ENCODE measurements at regions not wholly inside any gene's neighbourhood (a gene's known extent, or its start where the extent isn't known, plus 50 kb on each side); places are given as distances from the start of the nearest gene placed in this dataset.

GRCh38 chr7:94217766-94218165 lies 176.9 kb upstream of the COL1A2 start:
- no CpG with 5 or more reads among the region's 2 CpGs for WGBS, 2 donors (ENCODE audit: extremely low coverage in 2 of 2, insufficient read length in 2 of 2, insufficient replicate concordance in 1 of 2)
- Histone ChIP-seq H2AK5ac (ENCODE audit: low read depth, low read length) (no peak overlapping the region), H3K36me3 (replicated peaks in 1 of 2; ENCODE audit: control insufficient read depth in 2 of 2, insufficient read depth in 2 of 2, low read length in 2 of 2) (no peaks in the 10 kb centered on the region), H2AFZ (ENCODE audit: low read length) (no peak overlapping the region), H3K4me1 (ENCODE audit: control insufficient read depth in 2 of 2, insufficient read depth in 1 of 2, low read depth in 1 of 2, low read length in 2 of 2) (no peaks in the 10 kb centered on the region), H2BK120ac (ENCODE audit: low read depth, low read length) (no peak overlapping the region), H4K8ac (ENCODE audit: low read depth, low read length) (no peak overlapping the region), H3K18ac (ENCODE audit: low read length) (no peak overlapping the region), H3K9me3 (replicated peaks in 1 of 2; ENCODE audit: control insufficient read depth in 2 of 2, insufficient read depth in 1 of 2, low read depth in 1 of 2, low read length in 2 of 2) (peaks cover 0 to 7% of the 10 kb centered on the region in 2 donors), H2BK12ac (ENCODE audit: low read length) (no peak overlapping the region), H2BK5ac (ENCODE audit: low read length) (no peak overlapping the region), H3K4me3 (ENCODE audit: low read length in 2 of 2) (no peak overlapping the region), H2BK15ac (ENCODE audit: low read length) (no peak overlapping the region), H3K23ac (ENCODE audit: low read depth, low read length, poor library complexity) (no peak overlapping the region), H4K91ac (ENCODE audit: low read depth, low read length, poor library complexity) (no peak overlapping the region), H3K9ac (ENCODE audit: low read depth, low read length, poor library complexity) (no peak overlapping the region), H3K79me1 (ENCODE audit: low read depth, low read length) (no peaks in the 10 kb centered on the region), H3K4me2 (ENCODE audit: insufficient read depth, low read length, poor library complexity, severe bottlenecking) (no peak overlapping the region), H3K14ac (ENCODE audit: low read length) (no peak overlapping the region), H3K27me3 (ENCODE audit: control insufficient read depth in 3 of 3, insufficient read depth in 3 of 3, low read depth in 1 of 3, low read length in 3 of 3) (no peaks in the 10 kb centered on the region), H3K4ac (ENCODE audit: low read length) (no peak overlapping the region), H3K27ac (replicated peaks; ENCODE audit: low read length) (no peak overlapping the region)
- no peak for DNase-seq (ENCODE audit: low spot score)

GRCh38 chr7:94222516-94222915 lies 172.2 kb upstream of the COL1A2 start:
- no peak overlapping the region for H3K4me3 ChIP-seq (ENCODE audit: low read length in 2 of 2)
- no peak overlapping the region for H2BK120ac ChIP-seq (ENCODE audit: low read depth, low read length)
- no peak overlapping the region for H3K4ac ChIP-seq (ENCODE audit: low read length)
- H3K9ac ChIP-seq (ENCODE audit: low read depth, low read length, poor library complexity) = no peak overlapping the region
- no peaks in the 10 kb centered on the region for H3K27me3 ChIP-seq (ENCODE audit: control insufficient read depth in 3 of 3, insufficient read depth in 3 of 3, low read depth in 1 of 3, low read length in 3 of 3)
- no peak overlapping the region for H3K14ac ChIP-seq (ENCODE audit: low read length)
- H2AFZ ChIP-seq (ENCODE audit: low read length) = no peak overlapping the region
- no peak for DNase-seq (ENCODE audit: low spot score)
- H3K36me3 ChIP-seq (replicated peaks in 1 of 2; ENCODE audit: control insufficient read depth in 2 of 2, insufficient read depth in 2 of 2, low read length in 2 of 2) = no peaks in the 10 kb centered on the region
- no peaks in the 10 kb centered on the region for H3K9me3 ChIP-seq (replicated peaks in 1 of 2; ENCODE audit: control insufficient read depth in 2 of 2, insufficient read depth in 1 of 2, low read depth in 1 of 2, low read length in 2 of 2)
- no peak overlapping the region for H3K27ac ChIP-seq (replicated peaks; ENCODE audit: low read length)
- H3K4me2 ChIP-seq (ENCODE audit: insufficient read depth, low read length, poor library complexity, severe bottlenecking) = no peak overlapping the region
- H4K8ac ChIP-seq (ENCODE audit: low read depth, low read length) = no peak overlapping the region
- H2BK12ac ChIP-seq (ENCODE audit: low read length) = no peak overlapping the region
- no peak overlapping the region for H2AK5ac ChIP-seq (ENCODE audit: low read depth, low read length)
- no peak overlapping the region for H4K91ac ChIP-seq (ENCODE audit: low read depth, low read length, poor library complexity)
- no peak overlapping the region for H2BK15ac ChIP-seq (ENCODE audit: low read length)
- H3K23ac ChIP-seq (ENCODE audit: low read depth, low read length, poor library complexity) = no peak overlapping the region
- H3K79me1 ChIP-seq (ENCODE audit: low read depth, low read length) = no peaks in the 10 kb centered on the region
- no peak overlapping the region for H3K18ac ChIP-seq (ENCODE audit: low read length)
- WGBS, 2 donors (ENCODE audit: extremely low coverage in 2 of 2, insufficient read length in 2 of 2, insufficient replicate concordance in 1 of 2) = no CpG with 5 or more reads among the region's 2 CpGs
- peaks cover 3 to 9% of the 10 kb centered on the region in 2 donors for H3K4me1 ChIP-seq (ENCODE audit: control insufficient read depth in 2 of 2, insufficient read depth in 1 of 2, low read depth in 1 of 2, low read length in 2 of 2)
- H2BK5ac ChIP-seq (ENCODE audit: low read length) = no peak overlapping the region

GRCh38 chr7:94223375-94224084 lies 171.2 kb upstream of the COL1A2 start:
- Histone ChIP-seq H2BK15ac (ENCODE audit: low read length) (no peak overlapping the region), H3K79me1 (ENCODE audit: low read depth, low read length) (no peaks in the 10 kb centered on the region), H2BK12ac (ENCODE audit: low read length) (no peak overlapping the region), H2BK120ac (ENCODE audit: low read depth, low read length) (no peak overlapping the region), H3K4me2 (ENCODE audit: insufficient read depth, low read length, poor library complexity, severe bottlenecking) (peak overlapping the region; percentile 14), H4K91ac (ENCODE audit: low read depth, low read length, poor library complexity) (no peak overlapping the region), H3K27ac (replicated peaks; ENCODE audit: low read length) (peak overlapping the region; percentile 6), H3K18ac (ENCODE audit: low read length) (no peak overlapping the region), H3K9me3 (replicated peaks in 1 of 2; ENCODE audit: control insufficient read depth in 2 of 2, insufficient read depth in 1 of 2, low read depth in 1 of 2, low read length in 2 of 2) (no peaks in the 10 kb centered on the region), H3K4me3 (ENCODE audit: low read length in 2 of 2) (peak overlapping the region in 1 of 2 donors; percentile 31), H3K14ac (ENCODE audit: low read length) (no peak overlapping the region), H3K23ac (ENCODE audit: low read depth, low read length, poor library complexity) (no peak overlapping the region), H3K4me1 (ENCODE audit: control insufficient read depth in 2 of 2, insufficient read depth in 1 of 2, low read depth in 1 of 2, low read length in 2 of 2) (peaks cover 3 to 9% of the 10 kb centered on the region in 2 donors), H3K36me3 (replicated peaks in 1 of 2; ENCODE audit: control insufficient read depth in 2 of 2, insufficient read depth in 2 of 2, low read length in 2 of 2) (no peaks in the 10 kb centered on the region), H3K4ac (ENCODE audit: low read length) (no peak overlapping the region), H3K27me3 (ENCODE audit: control insufficient read depth in 3 of 3, insufficient read depth in 3 of 3, low read depth in 1 of 3, low read length in 3 of 3) (no peaks in the 10 kb centered on the region), H2BK5ac (ENCODE audit: low read length) (no peak overlapping the region), H4K8ac (ENCODE audit: low read depth, low read length) (no peak overlapping the region), H2AFZ (ENCODE audit: low read length) (peak overlapping the region; percentile 72), H2AK5ac (ENCODE audit: low read depth, low read length) (no peak overlapping the region), H3K9ac (ENCODE audit: low read depth, low read length, poor library complexity) (no peak overlapping the region)
- DNase-seq (ENCODE audit: low spot score) = peak; percentile 47
- no CpG with 5 or more reads among the region's 6 CpGs for WGBS, 2 donors (ENCODE audit: extremely low coverage in 2 of 2, insufficient read length in 2 of 2, insufficient replicate concordance in 1 of 2)

- H3K27me3 ChIP-seq (ENCODE audit: control insufficient read depth in 3 of 3, insufficient read depth in 3 of 3, low read depth in 1 of 3, low read length in 3 of 3) = no peaks in the 10 kb centered on the region
- peak overlapping the region; percentile 32 for H2AFZ ChIP-seq (ENCODE audit: low read length)
Measured at GRCh38 chr7:94228223-94228622, 166.5 kb upstream of the COL1A2 start.

More at GRCh38 chr7:94228223-94228622, 166.5 kb upstream of the COL1A2 start:
- H2BK5ac ChIP-seq (ENCODE audit: low read length) = no peak overlapping the region
- H3K36me3 ChIP-seq (replicated peaks in 1 of 2; ENCODE audit: control insufficient read depth in 2 of 2, insufficient read depth in 2 of 2, low read length in 2 of 2) = no peaks in the 10 kb centered on the region
- no peak overlapping the region for H2AK5ac ChIP-seq (ENCODE audit: low read depth, low read length)
- no peak for DNase-seq (ENCODE audit: low spot score)
- H3K79me1 ChIP-seq (ENCODE audit: low read depth, low read length) = no peaks in the 10 kb centered on the region
- H3K18ac ChIP-seq (ENCODE audit: low read length) = no peak overlapping the region
- H3K9me3 ChIP-seq (replicated peaks in 1 of 2; ENCODE audit: control insufficient read depth in 2 of 2, insufficient read depth in 1 of 2, low read depth in 1 of 2, low read length in 2 of 2) = peaks cover 2 to 8% of the 10 kb centered on the region in 2 donors
- H4K8ac ChIP-seq (ENCODE audit: low read depth, low read length) = no peak overlapping the region
- no peak overlapping the region for H3K23ac ChIP-seq (ENCODE audit: low read depth, low read length, poor library complexity)
- H3K4ac ChIP-seq (ENCODE audit: low read length) = no peak overlapping the region
- no peak overlapping the region for H3K27ac ChIP-seq (replicated peaks; ENCODE audit: low read length)
- no peak overlapping the region for H4K91ac ChIP-seq (ENCODE audit: low read depth, low read length, poor library complexity)
- no peak overlapping the region for H2BK12ac ChIP-seq (ENCODE audit: low read length)
- H3K4me2 ChIP-seq (ENCODE audit: insufficient read depth, low read length, poor library complexity, severe bottlenecking) = no peak overlapping the region
- peaks cover 3 to 9% of the 10 kb centered on the region in 2 donors for H3K4me1 ChIP-seq (ENCODE audit: control insufficient read depth in 2 of 2, insufficient read depth in 1 of 2, low read depth in 1 of 2, low read length in 2 of 2)
- H3K9ac ChIP-seq (ENCODE audit: low read depth, low read length, poor library complexity) = no peak overlapping the region
- no peak overlapping the region for H2BK15ac ChIP-seq (ENCODE audit: low read length)
- no peak overlapping the region for H3K14ac ChIP-seq (ENCODE audit: low read length)
- H3K4me3 ChIP-seq (ENCODE audit: low read length in 2 of 2) = no peak overlapping the region
- H2BK120ac ChIP-seq (ENCODE audit: low read depth, low read length) = no peak overlapping the region

All from neuronal stem cell (in vitro differentiated cells).